Astrocyte (in vitro differentiated cells and primary cell): ENCODE measurements at regions not wholly inside any gene's neighbourhood (a gene's known extent, or its start where the extent isn't known, plus 50 kb on each side); places are given as distances from the start of the nearest gene placed in this dataset.

Source experiments
- DNase-seq: peaks from one replicate; pipeline ENCODE4 v3.0.0-alpha.2; 2010; ENCODE audit warnings: low read depth
- FAIRE-seq: peaks from 2 replicates; lab custom pipeline; 2011; peaks lifted over from hg19 to GRCh38; lab: Jason Lieb, UNC
- H2AFZ ChIP-seq: 2 replicates; pipeline ENCODE4 v1.6.0; 2012; ENCODE audit warnings: low read depth, low read length, inconsistent platforms
- H3K27ac ChIP-seq: 2 replicates; pipeline ENCODE4 v1.5.1; 2011; ENCODE audit warnings: low read depth, low read length, inconsistent platforms
- H3K27me3 ChIP-seq: 2 replicates; pipeline ENCODE4 v1.6.0; 2011; ENCODE audit warnings: low read length, inconsistent platforms; ENCODE audit not compliant: insufficient read depth
- H3K36me3 ChIP-seq: 2 replicates; pipeline ENCODE4 v1.5.1; 2011; ENCODE audit warnings: low read length, inconsistent platforms; ENCODE audit not compliant: insufficient read depth
- H3K4me1 ChIP-seq: 2 replicates; pipeline ENCODE4 v1.5.1; 2011; ENCODE audit warnings: low read length, inconsistent platforms; ENCODE audit not compliant: insufficient read depth
- H3K4me2 ChIP-seq: 2 replicates; pipeline ENCODE4 v1.6.0; 2012; ENCODE audit warnings: low read length, inconsistent platforms
- H3K4me3 ChIP-seq: 2 replicates; pipeline ENCODE4 v1.5.1; 2011; ENCODE audit warnings: low read depth, mild to moderate bottlenecking, low read length, inconsistent platforms; ENCODE audit not compliant: insufficient read depth
- H3K79me2 ChIP-seq: 2 replicates; pipeline ENCODE4 v1.6.0; 2012; ENCODE audit warnings: mild to moderate bottlenecking, low read length, inconsistent platforms; ENCODE audit not compliant: insufficient read depth
- H3K9ac ChIP-seq: 2 replicates; pipeline ENCODE4 v1.6.0; 2012; ENCODE audit warnings: mild to moderate bottlenecking, low read length, inconsistent platforms
- H3K9me3 ChIP-seq: 2 replicates; pipeline ENCODE4 v1.5.1; 2012; ENCODE audit warnings: low read depth, mild to moderate bottlenecking, low read length, inconsistent platforms; ENCODE audit not compliant: insufficient read depth
- H4K20me1 ChIP-seq: 2 replicates; pipeline ENCODE4 v1.6.0; 2012; ENCODE audit warnings: low read length, inconsistent platforms; ENCODE audit not compliant: insufficient read depth
- H3K27ac Mint-ChIP-seq: one replicate; pipeline ENCODE4 v1.8.0; 2021; ENCODE audit warnings: mild to moderate bottlenecking, mixed read lengths; ENCODE audit not compliant: unreplicated experiment
- H3K27me3 Mint-ChIP-seq: one replicate; pipeline ENCODE4 v1.8.0; 2021; ENCODE audit warnings: low read depth, mixed read lengths; ENCODE audit not compliant: unreplicated experiment
- H3K36me3 Mint-ChIP-seq: one replicate; pipeline ENCODE4 v1.8.0; 2021; ENCODE audit warnings: low read depth, mixed read lengths; ENCODE audit not compliant: unreplicated experiment
- H3K4me1 Mint-ChIP-seq: one replicate; pipeline ENCODE4 v1.8.0; 2021; ENCODE audit warnings: low read depth, mixed read lengths; ENCODE audit not compliant: unreplicated experiment
- H3K4me3 Mint-ChIP-seq: one replicate; pipeline ENCODE4 v1.8.0; 2021; ENCODE audit warnings: mild to moderate bottlenecking, moderate library complexity, mixed read lengths; ENCODE audit not compliant: unreplicated experiment
- H3K9me3 Mint-ChIP-seq: one replicate; pipeline ENCODE4 v1.8.0; 2021; ENCODE audit warnings: mild to moderate bottlenecking, mixed read lengths; ENCODE audit not compliant: unreplicated experiment
- CTCF ChIP-seq: IDR thresholded peaks from 2 replicates; pipeline ENCODE4 v1.5.1; 2011; ENCODE audit warnings: low read depth, mild to moderate bottlenecking, inconsistent platforms, low read length, moderate library complexity; ENCODE audit not compliant: insufficient read depth
- EZH2 ChIP-seq: IDR thresholded peaks from 2 replicates; pipeline ENCODE4 v1.6.1; 2012; ENCODE audit warnings: mild to moderate bottlenecking, low read length, inconsistent platforms; ENCODE audit not compliant: insufficient read depth

DNA sequence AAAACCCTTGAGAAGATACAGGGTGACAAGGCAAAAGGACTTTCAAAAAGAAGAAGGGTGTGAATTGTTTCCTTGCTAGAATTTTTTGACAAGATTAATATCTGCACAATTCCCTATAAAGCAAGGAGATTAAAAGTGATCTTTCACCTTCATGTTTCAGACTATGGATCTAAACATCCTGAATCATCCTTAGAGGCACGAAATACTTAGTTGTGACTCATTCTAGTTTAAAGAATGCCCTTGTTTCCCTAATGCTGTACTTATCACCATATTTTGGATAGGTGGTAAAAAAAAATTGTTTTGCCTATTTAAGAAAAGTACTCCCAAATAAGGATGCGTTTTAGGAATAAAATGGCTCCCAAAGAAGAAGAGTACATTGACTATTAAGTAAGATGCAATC is 415.1 kb downstream of the LRRIQ3 start:
- H3K79me2 ChIP-seq: no peaks in the 10 kb centered on the region
- no peaks in the 10 kb centered on the region for H3K4me1 ChIP-seq
- no peaks in the 10 kb centered on the region for H3K9me3 ChIP-seq
- H3K4me2 ChIP-seq: no peak overlapping the region
- Mint-ChIP-seq H3K27ac (no peak overlapping the region), H3K36me3 (no peaks in the 10 kb centered on the region), H3K4me1 (peaks cover 8% of the 10 kb centered on the region), H3K27me3 (no peaks in the 10 kb centered on the region), H3K4me3 (no peak overlapping the region), H3K9me3 (no peaks in the 10 kb centered on the region)
- no peaks in the 10 kb centered on the region for H3K27me3 ChIP-seq
- no peak overlapping the region for H3K27ac ChIP-seq
- no peak overlapping the region for H2AFZ ChIP-seq
- no peak overlapping the region for H3K9ac ChIP-seq
- no peak overlapping the region for H3K4me3 ChIP-seq
- H3K36me3 ChIP-seq: no peaks in the 10 kb centered on the region
- H4K20me1 ChIP-seq: no peaks in the 10 kb centered on the region
- FAIRE-seq: no peak
- TF ChIP-seq CTCF: no peak
- no peak for TF ChIP-seq EZH2
- DNase-seq: peak; percentile 8

DNA sequence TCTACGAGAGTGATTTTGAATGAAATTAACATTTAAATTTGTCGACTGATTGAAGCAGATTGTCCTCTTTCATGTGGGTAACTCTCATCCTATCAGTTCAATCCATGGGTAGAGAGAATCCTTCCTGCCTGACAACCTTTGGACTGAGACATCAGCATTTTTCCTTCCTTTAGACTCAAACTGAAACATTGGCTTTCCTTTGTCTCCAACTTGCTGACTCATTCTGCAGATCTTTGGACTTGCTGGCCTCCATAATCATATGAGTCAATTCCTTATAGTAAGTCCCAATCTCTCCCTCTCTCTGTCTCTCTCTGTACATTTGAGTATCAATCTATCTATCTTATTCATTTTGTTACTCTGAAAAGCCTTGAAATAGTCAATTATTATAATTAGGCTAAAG is 416.7 kb downstream of the LRRIQ3 start:
- Mint-ChIP-seq H3K27me3 (no peaks in the 10 kb centered on the region), H3K9me3 (no peaks in the 10 kb centered on the region)
- no peak for FAIRE-seq

More for the DNA sequence above, 416.7 kb downstream of the LRRIQ3 start:
- Histone ChIP-seq H3K27me3 (no peaks in the 10 kb centered on the region), H3K79me2 (no peaks in the 10 kb centered on the region), H3K4me3 (no peak overlapping the region), H3K4me2 (no peak overlapping the region), H3K9ac (no peak overlapping the region), H3K9me3 (no peaks in the 10 kb centered on the region), H2AFZ (peak overlapping the region; percentile 30), H4K20me1 (no peaks in the 10 kb centered on the region), H3K4me1 (no peaks in the 10 kb centered on the region), H3K36me3 (no peaks in the 10 kb centered on the region), H3K27ac (no peak overlapping the region)
- no peak overlapping the region for H3K4me3 Mint-ChIP-seq
- H3K4me1 Mint-ChIP-seq: peaks cover 8% of the 10 kb centered on the region
- DNase-seq: peak; percentile 25
- peak overlapping the region; percentile 70 for H3K27ac Mint-ChIP-seq
- H3K36me3 Mint-ChIP-seq: no peaks in the 10 kb centered on the region
- TF ChIP-seq CTCF (no peak), EZH2 (no peak)
